ENCODE measurements at regions not wholly inside any gene's neighbourhood (a gene's known extent, or its start where the extent isn't known, plus 50 kb on each side); places are given as distances from the start of the nearest gene placed in this dataset.
"Not testable (repeated sequence)": the region's sequence is repeated elsewhere in the genome, so short reads cannot be mapped to it uniquely, and the experiment has no call there.

DNA sequence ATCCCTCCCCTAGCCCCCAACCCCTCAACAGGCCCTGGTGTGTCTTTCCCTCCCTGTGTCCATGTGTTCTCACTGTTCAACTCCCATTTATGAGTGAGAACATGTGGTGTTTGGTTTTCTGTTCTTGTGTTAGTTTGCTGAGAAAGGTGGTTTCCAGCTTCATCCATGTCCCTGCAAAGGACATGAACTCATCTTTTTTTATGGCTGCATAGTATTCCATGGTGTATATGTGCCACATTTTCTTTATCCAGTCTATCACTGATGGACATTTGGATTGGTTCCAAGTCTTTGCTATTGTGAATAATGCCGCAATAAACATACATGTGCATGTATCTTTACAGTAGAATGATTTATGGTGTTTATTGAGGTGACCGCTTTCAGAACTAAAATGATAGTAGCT lies 607.1 kb upstream of the SOX9 start:
- TF ChIP-seq, protein P1, sequence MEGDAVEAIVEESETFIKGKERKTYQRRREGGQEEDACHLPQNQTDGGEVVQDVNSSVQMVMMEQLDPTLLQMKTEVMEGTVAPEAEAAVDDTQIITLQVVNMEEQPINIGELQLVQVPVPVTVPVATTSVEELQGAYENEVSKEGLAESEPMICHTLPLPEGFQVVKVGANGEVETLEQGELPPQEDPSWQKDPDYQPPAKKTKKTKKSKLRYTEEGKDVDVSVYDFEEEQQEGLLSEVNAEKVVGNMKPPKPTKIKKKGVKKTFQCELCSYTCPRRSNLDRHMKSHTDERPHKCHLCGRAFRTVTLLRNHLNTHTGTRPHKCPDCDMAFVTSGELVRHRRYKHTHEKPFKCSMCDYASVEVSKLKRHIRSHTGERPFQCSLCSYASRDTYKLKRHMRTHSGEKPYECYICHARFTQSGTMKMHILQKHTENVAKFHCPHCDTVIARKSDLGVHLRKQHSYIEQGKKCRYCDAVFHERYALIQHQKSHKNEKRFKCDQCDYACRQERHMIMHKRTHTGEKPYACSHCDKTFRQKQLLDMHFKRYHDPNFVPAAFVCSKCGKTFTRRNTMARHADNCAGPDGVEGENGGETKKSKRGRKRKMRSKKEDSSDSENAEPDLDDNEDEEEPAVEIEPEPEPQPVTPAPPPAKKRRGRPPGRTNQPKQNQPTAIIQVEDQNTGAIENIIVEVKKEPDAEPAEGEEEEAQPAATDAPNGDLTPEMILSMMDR (IDR thresholded peaks at IDR 0.05), result not testable (repeated sequence)
- TF ChIP-seq, protein P2, sequence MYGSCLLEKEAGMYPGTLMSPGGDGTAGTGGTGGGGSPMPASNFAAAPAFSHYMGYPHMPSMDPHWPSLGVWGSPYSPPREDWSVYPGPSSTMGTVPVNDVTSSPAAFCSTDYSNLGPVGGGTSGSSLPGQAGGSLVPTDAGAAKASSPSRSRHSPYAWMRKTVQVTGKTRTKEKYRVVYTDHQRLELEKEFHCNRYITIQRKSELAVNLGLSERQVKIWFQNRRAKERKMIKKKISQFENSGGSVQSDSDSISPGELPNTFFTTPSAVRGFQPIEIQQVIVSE (CRISPR knock-in tag; IDR thresholded peaks at IDR 0.05; ENCODE audit: borderline replicate concordance), result not testable (repeated sequence)
- TF ChIP-seq ZNF423 (CRISPR knock-in tag; IDR thresholded peaks at IDR 0.05); RELA (CRISPR knock-in tag; IDR thresholded peaks at IDR 0.05; ENCODE audit: borderline replicate concordance); GABPB1 (CRISPR knock-in tag; IDR thresholded peaks at IDR 0.05); ZNF263 (CRISPR knock-in tag; IDR thresholded peaks at IDR 0.05; ENCODE audit: low read depth): not testable (repeated sequence)
- TF ChIP-seq, protein P3, sequence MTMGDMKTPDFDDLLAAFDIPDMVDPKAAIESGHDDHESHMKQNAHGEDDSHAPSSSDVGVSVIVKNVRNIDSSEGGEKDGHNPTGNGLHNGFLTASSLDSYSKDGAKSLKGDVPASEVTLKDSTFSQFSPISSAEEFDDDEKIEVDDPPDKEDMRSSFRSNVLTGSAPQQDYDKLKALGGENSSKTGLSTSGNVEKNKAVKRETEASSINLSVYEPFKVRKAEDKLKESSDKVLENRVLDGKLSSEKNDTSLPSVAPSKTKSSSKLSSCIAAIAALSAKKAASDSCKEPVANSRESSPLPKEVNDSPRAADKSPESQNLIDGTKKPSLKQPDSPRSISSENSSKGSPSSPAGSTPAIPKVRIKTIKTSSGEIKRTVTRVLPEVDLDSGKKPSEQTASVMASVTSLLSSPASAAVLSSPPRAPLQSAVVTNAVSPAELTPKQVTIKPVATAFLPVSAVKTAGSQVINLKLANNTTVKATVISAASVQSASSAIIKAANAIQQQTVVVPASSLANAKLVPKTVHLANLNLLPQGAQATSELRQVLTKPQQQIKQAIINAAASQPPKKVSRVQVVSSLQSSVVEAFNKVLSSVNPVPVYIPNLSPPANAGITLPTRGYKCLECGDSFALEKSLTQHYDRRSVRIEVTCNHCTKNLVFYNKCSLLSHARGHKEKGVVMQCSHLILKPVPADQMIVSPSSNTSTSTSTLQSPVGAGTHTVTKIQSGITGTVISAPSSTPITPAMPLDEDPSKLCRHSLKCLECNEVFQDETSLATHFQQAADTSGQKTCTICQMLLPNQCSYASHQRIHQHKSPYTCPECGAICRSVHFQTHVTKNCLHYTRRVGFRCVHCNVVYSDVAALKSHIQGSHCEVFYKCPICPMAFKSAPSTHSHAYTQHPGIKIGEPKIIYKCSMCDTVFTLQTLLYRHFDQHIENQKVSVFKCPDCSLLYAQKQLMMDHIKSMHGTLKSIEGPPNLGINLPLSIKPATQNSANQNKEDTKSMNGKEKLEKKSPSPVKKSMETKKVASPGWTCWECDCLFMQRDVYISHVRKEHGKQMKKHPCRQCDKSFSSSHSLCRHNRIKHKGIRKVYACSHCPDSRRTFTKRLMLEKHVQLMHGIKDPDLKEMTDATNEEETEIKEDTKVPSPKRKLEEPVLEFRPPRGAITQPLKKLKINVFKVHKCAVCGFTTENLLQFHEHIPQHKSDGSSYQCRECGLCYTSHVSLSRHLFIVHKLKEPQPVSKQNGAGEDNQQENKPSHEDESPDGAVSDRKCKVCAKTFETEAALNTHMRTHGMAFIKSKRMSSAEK (CRISPR knock-in tag; IDR thresholded peaks at IDR 0.05; ENCODE audit: borderline replicate concordance), result not testable (repeated sequence)
- TF ChIP-seq, protein P4, sequence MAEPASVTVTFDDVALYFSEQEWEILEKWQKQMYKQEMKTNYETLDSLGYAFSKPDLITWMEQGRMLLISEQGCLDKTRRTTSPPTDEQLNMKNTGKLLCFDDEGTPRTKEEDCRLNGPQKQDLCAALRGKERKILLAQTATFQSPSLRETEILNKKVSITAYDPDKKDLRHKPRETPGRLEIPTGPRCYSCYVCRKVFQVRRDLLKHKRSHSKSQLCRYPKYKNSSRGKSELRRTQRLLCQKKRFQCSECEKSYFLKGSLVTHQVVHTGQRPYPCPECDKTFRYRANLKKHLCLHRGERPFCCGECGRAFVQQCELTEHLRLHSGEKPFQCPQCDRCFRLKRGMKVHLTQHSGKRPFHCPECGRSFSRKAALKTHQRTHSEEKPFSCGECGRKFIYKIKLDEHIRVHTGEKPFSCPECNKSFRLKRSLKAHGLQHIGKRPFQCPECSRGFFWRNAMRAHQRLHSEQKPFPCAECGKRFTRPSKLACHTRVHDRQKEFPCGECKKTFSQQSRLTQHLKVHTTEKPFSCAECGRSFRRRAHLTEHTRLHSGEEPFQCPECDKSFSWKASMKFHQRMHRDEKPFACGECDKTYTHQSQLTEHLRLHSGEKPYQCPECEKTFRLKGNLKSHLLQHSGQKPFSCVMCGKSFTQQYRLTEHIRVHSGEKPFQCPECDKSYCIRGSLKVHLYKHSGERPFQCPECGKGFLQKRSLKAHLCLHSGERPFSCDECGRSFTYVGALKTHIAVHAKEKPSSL (CRISPR knock-in tag; conservative IDR thresholded peaks at IDR 0.05), result not testable (repeated sequence)
